ENCODE measurements at regions not wholly inside any gene's neighbourhood (a gene's known extent, or its start where the extent isn't known, plus 50 kb on each side); places are given as distances from the start of the nearest gene placed in this dataset.
A peak's percentile ranks its signal among the peaks of the same experiment; 100 is the strongest.

- DNase-seq (ENCODE audit: insufficient read length, low spot score) (no peak), FAIRE-seq (no peak)
- no peak for TF ChIP-seq POLR2A (IDR thresholded peaks at IDR 0.05; ENCODE audit: low read depth, low read length)
Observed at GRCh38 chr7:55279080-55279845, 85.9 kb upstream of the LANCL2 start.

DNA sequence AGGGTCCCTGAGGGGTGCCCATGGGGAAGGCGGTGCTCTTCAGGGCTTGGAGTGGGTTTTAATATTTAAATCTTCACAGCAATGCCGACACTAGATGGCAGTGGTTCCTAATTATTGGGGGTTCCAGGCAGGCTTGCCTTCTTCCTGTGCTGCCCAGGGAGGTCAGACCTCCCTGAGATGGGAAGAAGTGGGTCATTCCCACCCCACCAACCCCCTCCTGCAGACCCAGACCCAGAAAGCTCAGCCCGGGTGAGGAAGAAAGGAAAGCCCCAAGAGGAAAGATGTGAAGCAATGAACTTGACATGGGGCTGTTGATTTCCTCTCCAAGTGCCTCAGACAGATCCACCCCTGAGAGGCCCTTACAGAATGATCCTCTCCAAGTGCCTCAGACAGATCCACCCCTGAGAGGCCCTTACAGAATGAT is 85.1 kb upstream of the LANCL2 start:
- FAIRE-seq (peak; percentile 33), DNase-seq (ENCODE audit: insufficient read length, low spot score) (peak; percentile 90)
- TF ChIP-seq POLR2A (IDR thresholded peaks at IDR 0.05; ENCODE audit: low read depth, low read length) = no peak

DNA sequence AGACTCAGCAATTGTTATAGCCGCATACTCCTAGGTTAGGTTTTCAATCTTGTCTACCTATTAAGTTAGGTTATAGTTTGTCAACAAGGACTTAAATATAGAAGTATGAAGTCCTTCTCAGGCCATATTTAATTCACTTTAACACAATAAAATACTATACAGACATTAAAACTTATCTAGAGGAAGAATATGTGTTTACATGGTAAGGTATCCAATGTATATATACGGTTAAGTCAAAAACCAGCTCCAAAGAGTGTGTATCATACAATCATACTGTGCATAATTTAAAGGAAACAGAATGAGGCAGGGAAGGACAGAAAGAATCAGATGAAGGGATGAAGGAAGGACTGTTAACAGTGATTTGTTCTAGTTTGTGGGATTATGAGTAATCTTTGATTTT is 79.5 kb upstream of the LANCL2 start:
- DNase-seq (ENCODE audit: insufficient read length, low spot score) (no peak), FAIRE-seq (no peak)
- TF ChIP-seq POLR2A (IDR thresholded peaks at IDR 0.05; ENCODE audit: low read depth, low read length) = no peak

- FAIRE-seq (no peak), DNase-seq (ENCODE audit: insufficient read length, low spot score) (no peak)
- TF ChIP-seq POLR2A (IDR thresholded peaks at IDR 0.05; ENCODE audit: low read depth, low read length) = no peak
Observed at GRCh38 chr7:55286666-55287065, 78.5 kb upstream of the LANCL2 start.

GRCh38 chr7:55288070-55288824 is 76.9 kb upstream of the LANCL2 start:
- DNase-seq (ENCODE audit: insufficient read length, low spot score) = no peak
- peak; percentile 27 for FAIRE-seq
- no peak for TF ChIP-seq POLR2A (IDR thresholded peaks at IDR 0.05; ENCODE audit: low read depth, low read length)

GRCh38 chr7:55296070-55296469 is 69.1 kb upstream of the LANCL2 start:
- FAIRE-seq (no peak), DNase-seq (ENCODE audit: insufficient read length, low spot score) (no peak)
- no peak for TF ChIP-seq POLR2A (IDR thresholded peaks at IDR 0.05; ENCODE audit: low read depth, low read length)

GRCh38 chr7:55299273-55299967 is 65.7 kb upstream of the LANCL2 start:
- TF ChIP-seq POLR2A (IDR thresholded peaks at IDR 0.05; ENCODE audit: low read depth, low read length) = no peak
- no peak for DNase-seq (ENCODE audit: insufficient read length, low spot score)
- FAIRE-seq = no peak

- FAIRE-seq (no peak), DNase-seq (ENCODE audit: insufficient read length, low spot score) (no peak)
- no peak for TF ChIP-seq POLR2A (IDR thresholded peaks at IDR 0.05; ENCODE audit: low read depth, low read length)
Observed at GRCh38 chr7:55303220-55303619, 61.9 kb upstream of the LANCL2 start.

- DNase-seq (ENCODE audit: insufficient read length, low spot score) = no peak
- TF ChIP-seq POLR2A (IDR thresholded peaks at IDR 0.05; ENCODE audit: low read depth, low read length) = no peak
- FAIRE-seq = no peak
Observed at GRCh38 chr7:55304018-55304762, 60.9 kb upstream of the LANCL2 start.

GRCh38 chr7:55305135-55305534 is 60.0 kb upstream of the LANCL2 start:
- FAIRE-seq = no peak

DNA sequence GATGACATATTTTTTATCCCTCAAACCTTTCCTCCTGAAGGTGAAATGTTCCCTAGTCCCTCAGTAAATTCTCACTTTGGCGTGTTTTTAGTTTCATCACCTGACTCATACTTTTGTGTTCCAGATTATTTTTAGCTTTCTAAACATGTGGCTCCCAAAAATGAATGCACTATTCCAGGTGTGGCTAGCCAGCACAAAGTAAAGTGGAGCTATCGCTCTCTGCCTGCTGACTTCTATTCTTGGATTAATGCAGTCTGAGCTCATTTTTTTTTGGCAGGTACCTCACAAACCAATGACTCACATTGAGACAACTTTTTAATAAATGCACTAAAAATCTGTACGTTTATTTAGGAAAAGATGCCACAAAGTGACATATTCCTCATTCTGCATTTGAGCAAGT is 58.8 kb upstream of the LANCL2 start:
- no peak for DNase-seq (ENCODE audit: insufficient read length, low spot score)
- no peak for FAIRE-seq
- no peak for TF ChIP-seq POLR2A (IDR thresholded peaks at IDR 0.05; ENCODE audit: low read depth, low read length)

More at GRCh38 chr7:55305135-55305534, 60.0 kb upstream of the LANCL2 start:
- DNase-seq (ENCODE audit: insufficient read length, low spot score) = no peak
- no peak for TF ChIP-seq POLR2A (IDR thresholded peaks at IDR 0.05; ENCODE audit: low read depth, low read length)

DNA sequence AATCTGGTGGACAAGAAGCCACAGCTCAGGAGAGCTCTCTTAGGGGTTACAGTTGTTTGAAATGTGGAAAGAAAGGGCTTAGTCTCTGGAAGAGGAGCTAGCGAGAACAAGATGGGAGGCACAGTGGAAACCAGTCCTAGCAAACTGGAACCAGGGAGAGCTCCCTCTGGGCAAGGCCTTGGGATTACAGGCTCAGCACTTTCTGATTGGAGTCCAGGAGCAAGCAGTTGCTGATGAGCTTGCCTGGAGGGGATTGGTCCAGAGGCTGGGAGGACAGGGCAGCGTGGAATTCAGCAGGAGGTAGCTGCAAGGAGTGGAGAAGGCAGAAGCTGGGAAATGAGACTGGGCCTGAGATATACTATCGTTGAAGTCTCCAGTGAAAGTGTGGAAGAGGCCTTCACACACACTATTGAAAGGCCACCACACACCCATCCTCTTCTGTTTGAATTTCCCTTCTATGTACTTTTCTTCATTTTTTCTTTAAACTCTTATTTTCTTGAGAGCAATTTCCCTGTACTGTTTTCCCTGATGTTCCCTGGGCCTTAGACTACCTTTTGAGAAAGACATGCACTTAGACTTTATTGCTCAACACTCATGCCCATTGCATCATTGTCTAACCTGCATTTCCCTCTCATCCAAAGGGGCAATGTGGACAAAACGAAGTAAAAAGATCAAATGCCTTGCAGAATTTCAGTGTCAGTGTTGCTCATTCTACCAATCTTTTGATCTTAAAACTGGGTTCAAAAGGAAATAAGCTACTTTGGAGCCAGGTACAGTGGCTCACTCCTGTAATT is 57.8 kb upstream of the LANCL2 start:
- FAIRE-seq = no peak
- no peak for TF ChIP-seq POLR2A (IDR thresholded peaks at IDR 0.05; ENCODE audit: low read depth, low read length)
- no peak for DNase-seq (ENCODE audit: insufficient read length, low spot score)

Data from H54 (cell line).